Tibial nerve (tissue), 4 donors: ENCODE measurements at regions not wholly inside any gene's neighbourhood (a gene's known extent, or its start where the extent isn't known, plus 50 kb on each side); places are given as distances from the start of the nearest gene placed in this dataset.

Experiments used
- DNase-seq, 2 donors: peaks; one replicate each; pipeline ENCODE4 v3.0.0-alpha.2; 2019; ENCODE audit warnings: low spot score in 2 of 2
- H3K27ac ChIP-seq, 4 donors: fragments of 200-600 bp; sonication (generic) in 3 of 4; one replicate each; pipeline ENCODE4 v1.5.1; 2017 to 2019; ENCODE audit warnings: mild to moderate bottlenecking in 1 of 4
- H3K27me3 ChIP-seq, 2 donors: fragments of 200-600 bp; sonication (generic) in 1 of 2; one replicate each; pipeline versions ENCODE4 v1.5.1 to v1.6.0; 2017 to 2019
- H3K36me3 ChIP-seq, 3 donors: fragments of 200-600 bp; sonication (generic); one replicate each; pipeline ENCODE4 v1.5.1; 2018 to 2019
- H3K4me1 ChIP-seq, 4 donors: fragments of 200-600 bp; sonication (generic) in 3 of 4; one replicate each; pipeline ENCODE4 v1.5.1; 2017 to 2019
- H3K4me3 ChIP-seq, 4 donors: fragments of 200-600 bp; sonication (generic) in 3 of 4; one replicate each; pipeline ENCODE4 v1.5.1; 2017 to 2019; ENCODE audit warnings: mild to moderate bottlenecking in 1 of 4, moderate library complexity in 1 of 4
- H3K9me3 ChIP-seq, 4 donors: fragments of 200-600 bp; sonication (generic) in 3 of 4; one replicate each; pipeline ENCODE4 v1.5.1; 2017 to 2019
- CTCF ChIP-seq, 5 experiments: fragments of 200-600 bp in 3 of 5; fragments of 450-650 bp in 2 of 5; sonication (generic) in 3 of 5; IDR thresholded peaks; one replicate each; pipeline ENCODE4 v1.5.1; 2016 to 2019; ENCODE audit warnings: antibody characterized with exemption in 5 of 5, mild to moderate bottlenecking in 3 of 5, moderate library complexity in 2 of 5
- EP300 ChIP-seq, 2 donors: sonication (generic); formaldehyde crosslinking; IDR thresholded peaks; one replicate each; pipeline ENCODE4 v1.6.1; 2017; ENCODE audit warnings: antibody characterized with exemption in 2 of 2, mild to moderate bottlenecking in 1 of 2
- POLR2A ChIP-seq, 2 donors: fragments of 450-650 bp; IDR thresholded peaks; one replicate each; pipeline ENCODE4 v1.6.1; 2017; ENCODE audit warnings: antibody characterized with exemption in 2 of 2, mild to moderate bottlenecking in 2 of 2, moderate library complexity in 2 of 2
- WGBS, 2 donors: methylation state at CpG; one replicate each; pipeline ENCODE4 v1.1.5; 2018; 5-methylcytosine and 5-hydroxymethylcytosine counted together

GRCh38 chr5:159774476-159775031 lies 141.7 kb upstream of the ADRA1B start:
- Histone ChIP-seq H3K27ac (no peak overlapping the region), H3K36me3 (no peaks in the 10 kb centered on the region), H3K27me3 (no peaks in the 10 kb centered on the region), H3K4me1 (peaks cover 0 to 17% (median 3%) of the 10 kb centered on the region in 4 donors), H3K4me3 (no peak overlapping the region), H3K9me3 (no peaks in the 10 kb centered on the region)
- 73 to 78% methylated on average over 9 of the region's 9 CpGs for WGBS, 2 donors
- TF ChIP-seq POLR2A (IDR thresholded peaks at IDR 0.05): no peak
- TF ChIP-seq EP300 (IDR thresholded peaks at IDR 0.05): no peak
- TF ChIP-seq CTCF (IDR thresholded peaks at IDR 0.05): no peak
- DNase-seq: no peak

DNA sequence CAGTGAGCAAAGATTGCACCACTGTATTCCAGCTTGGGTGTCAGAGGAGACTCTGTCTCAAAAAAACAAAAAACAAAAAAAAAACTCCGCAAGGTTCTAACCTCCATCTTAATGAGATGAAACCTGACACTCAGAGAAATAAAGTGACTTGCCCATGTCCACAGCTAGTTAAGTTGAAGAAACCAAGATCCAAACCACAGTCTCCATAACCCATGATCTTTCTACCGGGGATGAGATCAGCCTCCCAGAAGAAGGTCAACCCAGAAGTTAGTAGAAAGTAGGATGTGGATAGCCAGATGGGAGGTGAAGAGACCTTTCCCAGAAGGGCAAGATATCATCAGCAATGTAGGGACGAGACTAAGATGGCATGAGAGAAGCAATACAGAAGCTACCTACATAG lies 140.4 kb upstream of the ADRA1B start:
- Histone ChIP-seq H3K36me3 (no peaks in the 10 kb centered on the region), H3K4me3 (no peak overlapping the region), H3K27ac (no peak overlapping the region), H3K4me1 (peaks cover 0 to 17% (median 3%) of the 10 kb centered on the region in 4 donors), H3K9me3 (no peaks in the 10 kb centered on the region), H3K27me3 (no peaks in the 10 kb centered on the region)
- no peak for DNase-seq
- TF ChIP-seq POLR2A (IDR thresholded peaks at IDR 0.05) (no peak), EP300 (IDR thresholded peaks at IDR 0.05) (no peak), CTCF (IDR thresholded peaks at IDR 0.05) (no peak)
- WGBS, 2 donors: 74 to 81% methylated on average over 3 of the region's 3 CpGs

DNA sequence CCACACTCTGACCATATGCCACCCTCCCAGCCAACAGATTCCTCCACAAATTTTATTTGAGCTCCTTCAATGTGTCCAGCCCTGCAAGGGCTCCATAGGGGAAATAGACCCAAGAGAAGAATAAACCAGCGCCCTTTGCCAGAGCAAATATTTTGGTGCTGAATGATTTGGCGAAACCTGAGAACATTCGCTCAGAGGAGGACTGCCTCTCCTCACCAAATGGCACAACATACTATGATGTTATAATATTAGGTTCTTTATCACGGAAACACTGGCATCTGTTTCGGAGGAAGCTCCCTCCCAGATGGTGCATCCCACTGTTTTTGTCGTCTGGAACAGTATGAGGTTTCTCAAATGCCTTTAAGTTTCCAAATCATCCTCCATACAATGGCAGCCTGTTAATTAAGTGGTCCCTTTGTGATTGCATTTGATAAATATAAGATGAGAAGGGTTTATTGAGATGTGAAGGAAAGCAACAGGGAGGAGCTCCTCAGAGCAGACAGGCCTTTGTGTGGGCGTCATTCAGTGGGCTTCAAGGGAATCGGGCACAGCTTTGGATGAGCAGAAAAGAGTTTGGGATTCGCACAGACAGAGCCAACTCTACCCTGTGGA lies 139.1 kb upstream of the ADRA1B start:
- TF ChIP-seq POLR2A (IDR thresholded peaks at IDR 0.05): no peak
- TF ChIP-seq EP300 (IDR thresholded peaks at IDR 0.05): no peak
- no peak for TF ChIP-seq CTCF (IDR thresholded peaks at IDR 0.05)
- no peak overlapping the region for H3K4me3 ChIP-seq
- no peak overlapping the region for H3K27ac ChIP-seq
- H3K36me3 ChIP-seq: no peaks in the 10 kb centered on the region
- no peaks in the 10 kb centered on the region for H3K27me3 ChIP-seq
- no peak for DNase-seq
- H3K4me1 ChIP-seq: peaks cover 0 to 17% (median 3%) of the 10 kb centered on the region in 4 donors
- H3K9me3 ChIP-seq: no peaks in the 10 kb centered on the region
- WGBS, 2 donors: 85% methylated on average over 9 of the region's 9 CpGs

DNA sequence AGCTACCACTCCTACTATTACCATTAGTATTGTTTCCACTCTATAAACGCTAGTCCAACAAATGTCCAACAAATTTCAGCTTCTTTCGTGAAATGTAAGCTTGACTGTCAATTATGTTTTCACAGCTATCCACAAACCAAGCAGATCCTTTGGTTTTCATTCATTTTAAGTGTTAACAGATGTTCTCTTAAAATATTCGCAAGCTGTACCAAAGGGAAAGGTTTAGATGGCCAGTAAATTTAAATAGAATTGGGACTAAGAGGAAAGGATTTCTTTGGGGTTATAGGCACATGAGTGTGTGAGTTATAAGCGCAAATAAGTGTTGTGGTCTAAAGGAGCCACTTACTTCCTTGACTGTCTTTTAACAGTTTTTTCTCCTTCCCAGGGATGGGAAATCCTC lies 136.8 kb upstream of the ADRA1B start:
- Histone ChIP-seq H3K36me3 (no peaks in the 10 kb centered on the region), H3K4me1 (peaks cover 0 to 3% (median 0%) of the 10 kb centered on the region in 4 donors), H3K27me3 (no peaks in the 10 kb centered on the region), H3K4me3 (no peak overlapping the region), H3K9me3 (no peaks in the 10 kb centered on the region), H3K27ac (peak overlapping the region in 2 of 4 donors; percentile 3 to 14)
- no peak for DNase-seq
- TF ChIP-seq EP300 (IDR thresholded peaks at IDR 0.05): no peak
- no peak for TF ChIP-seq CTCF (IDR thresholded peaks at IDR 0.05)
- no peak for TF ChIP-seq POLR2A (IDR thresholded peaks at IDR 0.05)
- WGBS, 2 donors: 72 to 74% methylated on average over 4 of the region's 4 CpGs

DNA sequence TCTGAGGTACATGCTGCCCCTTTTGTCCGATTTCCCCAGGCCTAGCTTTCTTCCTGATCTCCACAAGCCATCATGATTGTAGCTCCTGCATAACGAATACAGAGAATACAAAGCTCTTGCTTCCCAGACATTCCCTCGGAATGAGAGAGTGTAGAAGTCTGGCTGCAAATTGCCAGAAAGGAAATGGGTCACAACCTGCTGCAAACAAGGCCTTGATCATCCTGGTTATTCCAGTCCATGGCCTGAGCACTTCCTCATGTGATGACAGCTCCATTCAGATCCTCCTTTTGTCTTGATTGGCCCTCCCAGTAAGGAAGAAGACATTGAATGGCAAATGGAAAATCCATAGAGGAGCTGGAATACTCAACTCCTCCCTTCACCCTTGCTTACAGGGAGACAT lies 136.0 kb upstream of the ADRA1B start:
- H3K4me1 ChIP-seq: peaks cover 0 to 3% (median 0%) of the 10 kb centered on the region in 4 donors
- TF ChIP-seq CTCF (IDR thresholded peaks at IDR 0.05) (no peak), POLR2A (IDR thresholded peaks at IDR 0.05) (no peak), EP300 (IDR thresholded peaks at IDR 0.05) (no peak)

More for the DNA sequence above, 136.0 kb upstream of the ADRA1B start:
- H3K4me3 ChIP-seq: no peak overlapping the region
- H3K27me3 ChIP-seq: no peaks in the 10 kb centered on the region
- peak overlapping the region in 1 of 4 donors; percentile 43 for H3K27ac ChIP-seq
- 57 to 79% methylated on average over 3 of the region's 3 CpGs for WGBS, 2 donors
- H3K9me3 ChIP-seq: no peaks in the 10 kb centered on the region
- no peak for DNase-seq
- H3K36me3 ChIP-seq: no peaks in the 10 kb centered on the region
